ENCODE measurements at regions not wholly inside any gene's neighbourhood (a gene's known extent, or its start where the extent isn't known, plus 50 kb on each side); places are given as distances from the start of the nearest gene placed in this dataset.

- no peak for DNase-seq (ENCODE audit: extremely low read depth, insufficient read length)
- TF ChIP-seq, protein P1, sequence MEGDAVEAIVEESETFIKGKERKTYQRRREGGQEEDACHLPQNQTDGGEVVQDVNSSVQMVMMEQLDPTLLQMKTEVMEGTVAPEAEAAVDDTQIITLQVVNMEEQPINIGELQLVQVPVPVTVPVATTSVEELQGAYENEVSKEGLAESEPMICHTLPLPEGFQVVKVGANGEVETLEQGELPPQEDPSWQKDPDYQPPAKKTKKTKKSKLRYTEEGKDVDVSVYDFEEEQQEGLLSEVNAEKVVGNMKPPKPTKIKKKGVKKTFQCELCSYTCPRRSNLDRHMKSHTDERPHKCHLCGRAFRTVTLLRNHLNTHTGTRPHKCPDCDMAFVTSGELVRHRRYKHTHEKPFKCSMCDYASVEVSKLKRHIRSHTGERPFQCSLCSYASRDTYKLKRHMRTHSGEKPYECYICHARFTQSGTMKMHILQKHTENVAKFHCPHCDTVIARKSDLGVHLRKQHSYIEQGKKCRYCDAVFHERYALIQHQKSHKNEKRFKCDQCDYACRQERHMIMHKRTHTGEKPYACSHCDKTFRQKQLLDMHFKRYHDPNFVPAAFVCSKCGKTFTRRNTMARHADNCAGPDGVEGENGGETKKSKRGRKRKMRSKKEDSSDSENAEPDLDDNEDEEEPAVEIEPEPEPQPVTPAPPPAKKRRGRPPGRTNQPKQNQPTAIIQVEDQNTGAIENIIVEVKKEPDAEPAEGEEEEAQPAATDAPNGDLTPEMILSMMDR (IDR thresholded peaks at IDR 0.05; ENCODE audit: insufficient read depth, low read length, poor library complexity, severe bottlenecking), result no peak
- no peak overlapping the region for H3K4me3 ChIP-seq (replicated peaks; ENCODE audit: low read depth, low read length)
- H3K27me3 ChIP-seq (replicated peaks; ENCODE audit: control insufficient read depth, insufficient read depth, low read length), result no peaks in the 10 kb centered on the region
- no peaks in the 10 kb centered on the region for H3K36me3 ChIP-seq (ENCODE audit: control insufficient read depth, insufficient read depth, low read length)
Measured at GRCh38 chr2:8154270-8154669, 527.6 kb upstream of the ID2 start.

DNA sequence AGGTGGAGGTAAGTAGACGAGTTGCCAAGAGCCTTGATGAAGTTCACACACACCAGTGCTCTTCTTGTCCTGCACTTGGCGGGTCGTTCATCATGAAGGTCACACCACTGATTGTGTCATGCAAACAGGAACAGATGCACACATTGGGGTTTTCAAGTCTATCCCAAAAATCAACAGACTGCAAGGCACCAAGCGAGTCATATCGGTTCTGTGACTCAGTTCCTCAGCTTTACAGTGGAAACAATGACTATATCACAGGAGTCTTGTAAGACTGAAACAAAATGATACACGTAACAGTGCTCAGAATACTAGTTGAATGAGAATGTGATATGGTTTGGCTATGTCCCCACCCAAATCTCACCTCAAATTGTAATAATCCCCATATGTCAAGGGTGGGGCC lies 526.9 kb upstream of the ID2 start:
- H3K36me3 ChIP-seq (ENCODE audit: control insufficient read depth, insufficient read depth, low read length), result no peaks in the 10 kb centered on the region
- H3K27me3 ChIP-seq (replicated peaks; ENCODE audit: control insufficient read depth, insufficient read depth, low read length), result no peaks in the 10 kb centered on the region
- DNase-seq (ENCODE audit: extremely low read depth, insufficient read length), result peak; percentile 28
- TF ChIP-seq, protein P1 (IDR thresholded peaks at IDR 0.05; ENCODE audit: insufficient read depth, low read length, poor library complexity, severe bottlenecking), result no peak
- no peak overlapping the region for H3K4me3 ChIP-seq (replicated peaks; ENCODE audit: low read depth, low read length)

DNA sequence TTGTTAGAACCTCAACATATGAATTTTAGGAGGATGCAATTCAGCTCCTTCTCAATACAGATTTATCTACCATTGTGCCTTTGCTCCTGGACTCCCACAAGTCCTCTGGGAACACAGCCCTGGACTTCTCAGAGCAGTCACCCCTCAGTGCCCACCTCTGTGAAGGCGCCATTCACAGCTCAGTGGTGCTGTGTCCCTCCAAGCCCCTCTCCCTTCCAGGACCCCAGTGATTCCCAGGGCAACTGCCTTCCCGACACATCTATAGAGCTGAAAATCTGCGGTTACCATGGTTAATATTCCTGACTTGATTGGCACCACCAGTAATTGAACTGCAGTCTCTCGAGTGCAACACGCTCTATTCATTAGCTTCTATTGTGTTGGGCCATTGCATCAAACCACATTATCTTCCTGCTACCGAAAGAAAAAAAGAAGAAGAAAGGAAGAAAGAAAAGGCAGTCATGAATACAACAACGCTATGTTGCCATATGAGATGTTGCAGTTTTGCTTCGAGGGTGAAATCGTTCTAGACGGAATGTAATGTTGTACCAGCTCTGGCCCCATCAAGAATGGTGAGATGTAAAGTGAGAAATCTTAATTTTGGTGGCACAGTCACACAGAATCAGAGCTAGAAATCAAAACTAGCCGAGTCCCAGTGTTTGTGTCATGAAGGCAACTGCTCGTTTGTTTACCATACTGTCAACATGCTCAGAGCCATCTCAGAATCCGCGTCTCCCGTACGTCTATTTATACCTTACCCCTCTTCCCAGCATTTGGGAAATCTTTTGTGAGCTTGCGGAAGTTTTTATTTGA lies 524.0 kb upstream of the ID2 start:
- Histone ChIP-seq H3K36me3 (ENCODE audit: control insufficient read depth, insufficient read depth, low read length) (no peaks in the 10 kb centered on the region), H3K4me3 (replicated peaks; ENCODE audit: low read depth, low read length) (no peak overlapping the region), H3K27me3 (replicated peaks; ENCODE audit: control insufficient read depth, insufficient read depth, low read length) (no peaks in the 10 kb centered on the region)
- no peak for DNase-seq (ENCODE audit: extremely low read depth, insufficient read length)
- TF ChIP-seq, protein P1 (IDR thresholded peaks at IDR 0.05; ENCODE audit: insufficient read depth, low read length, poor library complexity, severe bottlenecking), result no peak

DNA sequence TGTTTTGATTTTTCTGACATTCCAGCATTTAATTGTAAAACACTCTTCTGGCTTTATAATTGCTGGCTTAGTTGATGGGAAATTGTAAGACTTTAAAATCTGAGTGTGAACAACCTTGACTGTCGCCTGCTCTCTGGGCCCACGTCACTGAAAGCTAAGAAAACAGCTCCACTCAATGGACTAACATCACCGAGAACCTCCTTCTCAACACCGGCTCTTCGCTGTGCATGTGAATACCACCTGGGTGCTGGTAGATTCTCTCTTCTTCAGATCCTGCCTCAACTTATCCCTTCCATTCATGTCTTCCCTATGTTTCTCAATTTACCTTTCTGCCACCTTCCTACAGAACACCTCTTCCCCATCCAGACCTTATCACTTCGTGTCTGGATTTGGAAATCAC lies 523.1 kb upstream of the ID2 start:
- no peaks in the 10 kb centered on the region for H3K36me3 ChIP-seq (ENCODE audit: control insufficient read depth, insufficient read depth, low read length)
- H3K27me3 ChIP-seq (replicated peaks; ENCODE audit: control insufficient read depth, insufficient read depth, low read length), result no peaks in the 10 kb centered on the region
- TF ChIP-seq, protein P1 (IDR thresholded peaks at IDR 0.05; ENCODE audit: insufficient read depth, low read length, poor library complexity, severe bottlenecking), result no peak
- DNase-seq (ENCODE audit: extremely low read depth, insufficient read length), result no peak
- no peak overlapping the region for H3K4me3 ChIP-seq (replicated peaks; ENCODE audit: low read depth, low read length)

DNA sequence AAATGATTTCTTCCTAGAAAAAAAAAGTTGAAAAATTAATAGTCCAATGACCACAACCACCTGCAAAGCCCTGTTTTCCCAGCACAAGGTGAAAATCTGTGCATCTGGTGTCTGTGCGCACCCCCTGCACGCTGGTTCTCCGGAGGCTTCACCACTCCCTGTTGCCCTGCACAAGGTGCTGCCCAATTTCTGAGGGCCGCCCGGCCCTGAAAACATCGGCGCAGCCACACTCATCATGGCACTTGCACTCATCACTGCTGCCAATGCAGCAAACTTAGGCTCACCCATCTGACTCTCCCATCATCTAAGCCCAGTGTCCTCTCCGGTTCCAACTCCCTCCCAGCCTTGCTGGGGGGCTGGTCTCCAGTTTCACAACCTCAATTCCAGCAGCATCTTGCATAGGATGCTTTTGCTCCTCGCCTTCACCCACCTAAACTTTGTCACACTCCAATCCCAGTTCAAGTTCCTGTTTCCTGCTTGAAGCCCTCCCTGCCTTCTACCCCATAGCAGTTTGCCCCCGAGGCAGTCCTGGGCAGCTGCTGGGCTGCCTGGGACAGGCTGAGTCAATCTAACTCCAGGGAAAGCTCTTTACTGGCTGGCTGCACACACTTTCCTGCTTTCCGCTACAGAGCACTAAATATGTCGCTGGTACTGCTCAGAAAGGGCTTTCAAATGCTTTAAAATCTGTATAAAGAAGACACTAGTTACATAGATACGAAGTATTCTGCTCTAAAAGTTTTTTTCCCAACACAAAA lies 522.5 kb upstream of the ID2 start:
- Histone ChIP-seq H3K36me3 (ENCODE audit: control insufficient read depth, insufficient read depth, low read length) (no peaks in the 10 kb centered on the region), H3K4me3 (replicated peaks; ENCODE audit: low read depth, low read length) (no peak overlapping the region), H3K27me3 (replicated peaks; ENCODE audit: control insufficient read depth, insufficient read depth, low read length) (no peaks in the 10 kb centered on the region)
- TF ChIP-seq, protein P1 (IDR thresholded peaks at IDR 0.05; ENCODE audit: insufficient read depth, low read length, poor library complexity, severe bottlenecking), result no peak
- DNase-seq (ENCODE audit: extremely low read depth, insufficient read length), result no peak
